ENCODE measurements at regions not wholly inside any gene's neighbourhood (a gene's known extent, or its start where the extent isn't known, plus 50 kb on each side); places are given as distances from the start of the nearest gene placed in this dataset.
"Not testable (repeated sequence)": the region's sequence is repeated elsewhere in the genome, so short reads cannot be mapped to it uniquely, and the experiment has no call there.

DNA sequence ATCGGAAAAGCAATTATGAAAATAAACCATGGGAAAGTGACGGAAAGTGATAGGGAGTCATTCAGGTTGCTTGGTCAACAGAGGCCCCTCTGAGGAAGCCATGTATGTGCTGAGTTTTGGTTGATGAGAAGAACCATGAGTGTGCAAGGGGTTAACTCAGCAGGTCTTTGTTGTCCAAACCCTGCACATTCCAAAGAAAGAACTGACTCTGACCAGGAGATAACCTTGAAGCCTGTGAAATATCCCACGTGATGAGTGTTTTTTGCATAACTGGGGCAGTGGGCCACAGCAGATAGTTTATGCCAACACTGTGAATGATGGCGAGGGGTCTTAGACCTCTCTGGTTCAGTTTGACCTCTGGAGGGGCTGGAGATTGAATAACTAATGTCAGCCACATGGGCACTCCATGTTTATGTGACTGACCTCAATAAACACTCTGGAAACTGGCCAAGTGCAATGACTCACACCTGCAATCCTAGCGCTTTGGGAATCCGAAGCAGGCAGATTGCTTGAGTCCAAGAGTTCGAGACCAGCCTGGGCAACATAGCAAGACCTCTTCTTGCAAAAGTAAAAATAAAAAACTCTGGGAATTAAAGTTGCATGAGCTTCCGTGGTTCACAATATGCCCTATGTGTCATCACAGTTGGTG is 154.0 kb upstream of the FOXK1 start:
- no peak for DNase-seq

DNA sequence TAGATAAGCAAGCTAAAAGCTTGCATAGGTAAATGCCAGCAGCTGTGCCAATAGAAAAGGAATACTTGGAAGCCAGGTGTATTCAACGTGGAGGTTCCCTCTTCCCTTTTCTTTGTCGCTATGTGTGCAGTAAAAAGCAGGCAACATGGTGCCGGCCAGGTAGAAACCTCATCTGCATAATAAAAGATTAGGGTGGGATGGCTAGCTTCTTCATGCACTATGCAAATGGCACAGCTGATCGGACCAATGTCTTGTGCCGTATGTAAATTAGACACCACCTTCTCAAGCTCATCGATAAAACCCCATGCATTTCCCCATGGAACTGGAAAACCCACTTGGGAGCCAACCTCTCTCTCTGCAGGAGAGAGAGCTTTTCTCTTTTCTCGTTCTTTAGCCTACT is 150.9 kb upstream of the FOXK1 start:
- DNase-seq: no peak

DNA sequence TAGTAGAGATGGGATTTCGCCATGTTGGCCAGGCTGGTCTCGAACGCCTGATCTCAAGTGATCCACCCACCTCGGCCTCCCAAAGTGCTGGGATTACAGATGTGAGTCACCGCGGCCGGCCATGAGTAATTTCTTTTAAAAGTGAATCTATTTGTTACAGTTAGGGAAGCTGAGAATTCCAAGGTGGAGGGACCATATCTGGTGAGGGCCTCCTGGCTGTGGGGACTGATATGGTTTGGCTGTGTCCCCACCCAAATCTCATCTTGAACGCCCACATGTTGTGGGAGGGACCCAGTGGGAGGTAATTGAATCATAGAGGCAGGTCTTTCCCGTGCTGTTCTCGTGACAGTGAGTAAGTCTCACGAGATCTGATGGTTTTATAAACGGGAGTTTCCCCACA is 148.8 kb upstream of the FOXK1 start:
- DNase-seq: not testable (repeated sequence)

DNA sequence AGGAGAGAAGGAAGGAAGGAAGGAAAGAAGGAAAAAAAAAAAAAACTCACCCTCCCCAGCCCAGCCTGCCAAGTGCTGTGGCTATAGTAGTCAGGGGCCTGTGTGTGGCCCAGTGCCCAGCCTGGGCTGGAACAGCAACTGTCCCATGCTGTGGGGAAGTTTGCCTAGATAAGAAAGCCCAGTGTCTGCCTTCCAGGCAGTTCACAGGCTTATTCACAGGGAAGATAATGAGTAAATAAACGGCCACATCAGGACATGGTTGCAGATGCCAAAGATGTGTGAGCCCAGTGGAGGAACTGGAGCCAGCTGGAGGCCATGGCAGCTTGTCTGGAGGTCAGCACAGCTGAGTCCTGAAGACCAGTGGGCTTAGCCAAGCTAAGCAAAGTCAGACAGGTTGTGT is 132.4 kb upstream of the FOXK1 start:
- no peak for DNase-seq

DNA sequence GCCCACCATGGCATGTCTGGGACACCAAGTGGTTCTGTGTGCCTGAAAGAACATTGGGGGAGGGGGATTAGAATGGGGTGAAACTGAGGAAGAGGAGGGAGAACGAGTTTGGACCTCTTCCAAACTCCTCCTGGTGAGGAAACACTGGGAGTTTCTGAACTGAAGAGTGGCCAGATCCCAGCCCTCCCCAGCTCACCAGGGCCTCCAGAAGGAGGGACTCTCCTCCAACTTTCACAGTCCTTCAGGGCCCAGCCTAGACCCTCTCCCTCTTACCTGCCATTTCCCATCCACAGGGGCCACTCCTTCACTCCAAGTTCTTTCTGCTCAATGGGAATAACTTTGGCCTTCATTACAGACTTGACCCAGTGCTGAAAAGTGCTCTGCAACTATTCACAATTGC is 132.0 kb upstream of the FOXK1 start:
- DNase-seq: no peak

DNA sequence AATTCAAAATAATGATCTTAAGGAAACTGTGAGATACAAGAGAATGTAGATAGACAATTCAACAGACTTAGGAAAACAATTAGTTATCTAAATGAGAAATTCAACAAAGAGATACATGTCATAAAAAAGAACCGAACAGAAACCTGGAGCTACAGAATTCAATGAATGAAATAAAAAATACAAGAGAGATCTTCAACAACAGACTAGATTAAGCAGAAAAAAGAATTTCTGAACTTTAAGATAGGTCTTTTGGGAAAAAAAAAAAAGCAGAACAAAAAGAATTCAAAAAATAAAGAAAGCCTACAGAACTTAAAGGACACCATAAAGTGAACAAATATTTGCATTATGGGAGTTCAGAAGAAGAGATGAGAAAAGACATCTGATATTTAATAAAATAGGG is 129.1 kb upstream of the FOXK1 start:
- DNase-seq: no peak

DNA sequence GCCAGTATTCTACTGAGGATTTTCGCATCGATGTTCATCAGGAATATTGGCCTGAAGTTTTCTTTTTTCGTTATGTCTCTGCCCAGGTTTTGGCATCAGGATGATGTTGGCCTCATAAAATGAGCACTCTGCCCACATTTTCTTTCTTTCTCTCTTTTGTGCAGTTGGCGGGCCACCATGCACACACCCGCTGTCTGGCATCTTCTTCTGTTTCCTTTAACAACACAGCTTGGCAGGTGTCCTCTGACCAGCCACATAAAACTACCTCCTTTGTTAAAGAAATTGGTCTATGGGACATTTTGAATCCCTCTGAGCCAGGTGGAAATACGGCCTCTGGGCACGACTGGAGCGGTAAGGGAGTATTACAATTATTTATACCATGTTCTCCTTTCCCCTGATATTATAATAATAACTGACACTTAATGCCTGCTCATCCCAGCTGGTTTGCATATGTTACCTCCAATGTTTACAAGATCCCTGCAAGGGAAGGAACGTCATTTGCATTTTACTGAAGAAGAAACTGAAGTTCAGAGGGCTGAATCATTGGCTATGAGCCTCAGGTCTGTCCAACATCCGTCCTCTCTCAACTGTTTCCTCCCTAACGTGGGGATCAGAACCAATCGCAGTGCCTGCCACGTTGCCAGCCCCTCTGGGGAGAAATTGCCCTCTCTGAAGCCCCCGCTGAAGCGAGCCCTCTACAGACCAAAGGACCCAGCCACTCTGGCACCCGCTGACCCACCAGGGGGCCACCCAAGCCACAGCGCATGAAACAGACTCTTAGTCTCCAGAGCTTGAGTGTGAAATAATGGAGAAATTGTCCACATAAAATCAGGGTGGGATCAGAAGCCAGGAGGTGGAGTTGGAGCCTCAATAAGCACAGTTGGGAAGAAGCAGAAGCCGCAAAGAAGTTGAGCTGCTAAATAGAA is 125.0 kb upstream of the FOXK1 start:
- DNase-seq: no peak

DNA sequence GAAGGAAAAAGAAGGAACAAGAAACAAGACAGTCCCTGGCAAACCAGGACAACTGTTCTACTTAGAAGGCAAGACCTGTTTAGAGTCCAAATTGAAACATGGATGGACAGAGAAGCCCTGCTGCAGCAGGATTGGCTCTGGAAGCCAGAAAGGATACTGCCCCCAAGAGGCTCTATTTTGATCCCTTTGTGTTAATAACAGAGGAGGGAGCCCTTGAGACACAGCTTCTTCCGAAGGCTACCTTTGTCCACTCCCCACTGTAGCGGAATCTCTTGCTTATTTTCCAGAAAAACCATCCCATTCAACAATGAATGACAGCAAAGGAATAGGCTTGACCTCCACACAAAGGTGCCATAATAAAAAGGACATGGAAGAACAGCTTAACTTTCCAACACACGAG is 120.3 kb upstream of the FOXK1 start:
- DNase-seq: no peak

DNA sequence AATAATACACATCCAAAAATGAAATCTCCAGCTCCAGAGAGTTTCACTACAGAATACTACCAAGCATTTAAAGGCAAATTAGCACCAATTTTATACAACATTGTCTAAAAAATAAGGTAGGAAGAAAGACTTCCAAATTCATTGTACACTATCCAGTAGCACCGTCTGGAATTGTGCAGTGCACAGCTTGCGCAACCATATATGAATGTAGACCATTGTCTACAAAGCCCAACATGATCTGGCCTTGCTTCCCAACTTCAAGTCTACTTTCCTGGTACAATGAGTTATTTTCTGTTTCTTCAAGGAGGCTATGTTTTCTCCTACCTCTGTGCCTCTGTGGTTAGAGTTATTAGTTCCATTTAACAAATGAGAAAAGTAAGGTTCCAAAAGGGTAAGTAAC is 115.4 kb upstream of the FOXK1 start:
- no peak for DNase-seq

DNA sequence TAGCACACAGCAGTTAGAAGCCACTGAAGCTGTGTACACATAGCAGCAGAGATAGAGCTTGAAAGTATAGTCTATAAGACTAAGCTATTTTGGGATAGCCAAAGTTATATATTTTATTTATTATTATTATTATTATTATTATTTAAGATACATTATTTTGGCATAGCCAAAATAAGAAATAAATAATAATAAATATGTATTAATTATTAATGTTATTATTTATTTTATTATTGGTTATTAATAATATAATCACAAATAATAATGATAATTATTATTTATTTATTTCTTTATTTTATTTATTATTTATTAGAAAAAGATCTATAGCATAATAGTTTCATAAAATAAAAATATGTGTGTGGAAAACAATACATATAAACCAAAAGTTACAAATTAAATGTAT is 107.2 kb upstream of the FOXK1 start:
- DNase-seq: no peak

DNA sequence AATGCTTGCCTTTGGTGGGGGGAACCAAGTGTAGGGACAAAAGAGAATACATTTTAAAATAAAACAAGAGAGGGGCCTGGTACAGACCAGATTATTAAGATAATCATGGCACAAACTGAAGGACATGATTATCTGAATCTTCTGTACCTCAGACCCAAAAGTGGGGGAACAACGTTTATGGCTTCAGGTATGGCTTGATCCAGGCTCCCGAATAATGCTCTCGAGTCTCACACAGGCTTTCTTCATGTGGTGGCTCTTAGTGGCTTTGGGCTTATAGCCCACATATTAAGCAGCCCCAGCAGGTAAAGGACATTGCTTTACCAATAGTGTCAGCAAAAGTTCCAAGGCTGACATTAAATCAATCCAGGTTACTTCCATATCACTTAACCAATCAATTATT is 106.8 kb upstream of the FOXK1 start:
- no peak for DNase-seq

DNA sequence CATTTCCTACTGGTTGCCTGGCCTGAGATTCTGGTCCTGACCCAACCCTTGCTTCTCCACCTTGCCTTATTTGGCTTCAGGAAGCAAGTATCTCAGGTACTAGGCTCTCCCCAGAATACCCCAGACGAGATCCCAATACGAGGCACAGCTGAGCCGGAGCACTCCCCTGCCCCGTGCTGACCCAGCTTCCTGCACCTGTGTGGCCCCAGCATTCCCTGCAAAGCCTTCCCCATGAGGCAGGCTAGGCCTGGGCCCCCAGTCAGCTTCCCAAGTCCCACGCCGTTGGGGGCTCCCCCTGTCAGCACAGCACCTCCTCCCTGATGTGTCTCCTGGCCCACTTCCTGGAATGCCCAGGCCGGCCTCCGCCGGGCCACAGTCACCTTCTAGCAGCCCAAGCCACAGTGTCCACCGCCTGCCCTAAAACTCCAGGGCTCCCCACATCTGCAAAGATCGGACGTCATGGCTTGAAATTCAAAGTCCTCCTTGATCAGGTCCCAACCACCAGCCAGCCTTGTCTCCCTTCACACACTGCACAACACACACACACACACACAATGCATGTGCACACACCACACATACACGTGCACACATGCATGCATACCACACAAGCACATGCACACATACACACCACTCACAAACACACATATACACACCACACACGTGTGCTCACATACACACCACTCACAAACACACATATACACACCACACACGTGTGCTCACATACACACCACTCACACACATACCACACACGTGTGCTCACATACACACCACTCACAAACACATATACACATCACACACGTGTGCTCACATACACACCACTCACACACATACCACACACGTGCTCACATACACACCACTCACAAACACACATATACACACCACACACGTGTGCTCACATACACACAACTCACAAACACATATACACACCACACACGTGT is 78.9 kb upstream of the FOXK1 start:
- no peak for DNase-seq

DNA sequence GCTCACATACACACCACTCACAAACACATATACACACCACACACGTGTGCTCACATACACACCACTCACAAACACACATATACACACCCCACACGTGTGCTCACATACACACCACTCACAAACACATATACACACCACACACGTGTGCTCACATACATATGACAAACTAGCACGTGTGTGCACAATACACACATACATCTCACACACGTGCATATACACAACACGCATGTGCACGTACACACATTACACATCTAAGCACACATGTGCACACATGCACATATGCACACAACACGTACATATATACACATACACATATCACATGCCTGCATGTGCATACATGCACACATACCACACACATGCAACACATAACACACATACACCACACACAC is 78.3 kb upstream of the FOXK1 start:
- DNase-seq: no peak

DNA sequence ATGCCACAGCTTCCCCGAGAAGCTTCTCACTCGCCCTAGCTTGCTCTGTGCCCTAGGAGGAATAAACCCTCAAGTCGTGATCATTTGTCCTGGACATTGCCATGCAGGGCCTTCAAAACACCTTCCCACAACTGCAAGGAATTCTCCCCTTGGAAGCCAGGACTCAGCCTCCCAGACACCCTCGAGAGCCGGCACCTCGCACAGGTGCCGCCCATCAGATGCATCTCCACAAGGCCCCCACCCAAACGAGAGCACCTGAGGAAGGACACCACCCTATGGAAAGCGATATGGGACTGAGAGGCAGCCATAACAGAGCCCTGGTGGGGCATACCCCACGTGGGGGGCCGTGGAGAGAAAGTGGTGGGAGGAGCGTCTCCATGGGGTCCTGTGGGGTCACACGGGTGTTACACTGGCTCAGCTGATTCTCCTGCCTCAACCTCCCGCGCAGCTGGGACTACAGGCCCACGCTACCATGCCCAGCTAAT is 77.6 kb upstream of the FOXK1 start:
- no peak for DNase-seq

DNA sequence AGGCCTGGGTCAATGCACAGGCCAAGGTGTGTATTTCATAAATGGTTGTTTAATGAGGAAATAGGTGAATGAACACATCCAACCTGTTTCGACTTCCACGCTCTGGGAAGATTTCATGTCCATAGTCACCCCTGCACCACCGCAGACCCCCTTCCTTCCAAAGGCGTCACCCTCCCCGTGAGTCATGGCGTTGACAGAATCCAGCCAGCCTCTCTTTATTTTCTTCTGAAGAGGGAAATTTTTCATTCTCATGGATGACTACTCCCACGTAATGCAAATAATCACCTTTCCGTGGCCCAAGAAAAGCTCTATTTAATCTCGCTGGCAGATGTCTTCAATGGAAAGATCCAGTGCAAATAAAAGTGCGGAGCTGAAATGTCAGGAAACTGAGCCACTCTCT is 75.3 kb upstream of the FOXK1 start:
- no peak for DNase-seq

DNA sequence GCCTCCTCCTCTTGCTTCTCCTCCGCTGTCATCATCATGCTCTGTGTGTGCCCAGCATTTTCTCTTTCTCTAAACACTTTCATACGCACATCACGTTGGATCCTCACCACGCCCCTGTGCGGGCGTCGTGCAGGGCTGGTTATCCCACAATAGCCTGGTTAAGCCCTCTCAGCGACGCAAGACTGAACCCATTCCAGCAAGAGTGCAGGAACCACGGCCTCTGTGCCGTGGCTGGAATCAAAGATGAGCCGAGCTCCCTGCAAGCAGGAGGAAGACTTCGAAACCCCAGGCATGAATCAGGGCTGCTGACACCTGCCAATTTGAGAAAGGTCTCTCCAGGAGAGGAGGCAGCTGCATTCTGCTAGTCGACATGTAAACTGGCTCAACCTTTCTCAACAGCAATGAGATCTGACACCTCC is 74.8 kb upstream of the FOXK1 start:
- DNase-seq: no peak

DNA sequence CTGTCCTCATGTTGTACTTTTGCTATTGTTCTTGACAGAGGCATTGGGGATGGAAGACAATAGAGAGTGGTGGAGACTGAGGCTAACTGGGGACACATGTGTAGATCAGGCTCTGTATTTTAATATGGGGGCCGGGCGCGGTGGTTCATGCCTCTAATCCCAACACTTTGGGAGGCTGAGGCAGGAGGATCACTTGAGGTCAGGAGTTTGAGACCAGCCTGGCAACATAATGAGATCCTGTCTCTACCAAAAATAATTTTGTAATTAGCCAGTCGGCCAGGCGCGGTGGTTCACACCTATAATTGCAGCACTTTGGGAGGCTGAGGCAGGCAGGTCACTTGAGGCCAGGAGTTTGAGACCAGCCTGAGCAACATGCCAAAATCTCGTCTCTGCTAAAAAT is 72.5 kb upstream of the FOXK1 start:
- DNase-seq: not testable (repeated sequence)

DNA sequence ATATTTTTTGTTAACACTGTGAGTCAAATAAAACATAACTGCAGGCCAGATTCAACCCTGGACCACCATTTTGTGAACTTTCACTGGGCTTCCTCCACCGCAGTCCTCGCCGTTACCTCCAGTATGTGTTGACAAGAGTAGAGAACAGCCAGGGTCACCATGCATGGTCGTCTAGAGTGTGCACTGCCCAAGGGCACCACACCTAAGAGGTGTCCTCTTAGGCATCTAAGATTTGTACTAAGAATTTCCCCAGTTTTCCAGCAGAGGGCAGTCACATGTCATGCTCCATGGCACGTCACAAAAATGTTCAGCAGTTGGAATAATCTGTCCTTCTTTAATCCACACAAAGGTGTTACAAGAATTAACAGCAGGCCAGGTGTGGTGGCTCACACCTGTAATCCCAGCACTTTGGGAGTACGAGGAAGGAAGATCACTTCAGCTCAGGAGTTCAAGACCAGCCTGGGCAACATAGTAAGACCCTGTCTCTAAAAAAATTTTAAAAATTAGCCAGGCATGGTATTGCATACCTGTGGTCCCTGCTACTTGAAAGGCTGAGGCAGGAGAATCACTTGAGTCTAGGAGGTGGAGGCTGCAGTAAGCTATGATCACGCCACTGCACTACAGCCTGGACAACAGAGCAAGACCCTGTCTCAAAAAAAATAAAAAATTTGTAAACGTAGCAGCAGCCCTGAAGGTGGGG is 71.2 kb upstream of the FOXK1 start:
- peak; percentile 9 for DNase-seq

DNA sequence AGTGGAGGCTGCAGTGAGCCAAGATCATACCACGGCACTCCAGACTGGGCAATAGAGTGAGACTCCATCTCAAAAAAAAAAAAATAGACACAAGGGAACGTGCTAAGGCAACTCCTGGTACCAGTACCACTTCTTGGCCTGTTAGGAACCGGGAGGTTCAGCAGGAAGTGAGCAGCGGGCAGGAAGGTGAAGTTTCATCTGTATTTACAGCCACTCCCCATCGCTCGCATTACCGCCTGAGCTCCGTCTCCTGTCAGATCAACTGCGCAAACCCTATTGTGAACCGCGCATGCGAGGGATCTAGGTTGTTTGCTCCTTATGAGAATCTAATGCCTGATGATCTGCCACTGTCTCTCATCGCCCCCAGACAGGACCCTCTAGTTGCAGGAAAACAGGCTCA is 69.9 kb upstream of the FOXK1 start:
- DNase-seq: no peak

DNA sequence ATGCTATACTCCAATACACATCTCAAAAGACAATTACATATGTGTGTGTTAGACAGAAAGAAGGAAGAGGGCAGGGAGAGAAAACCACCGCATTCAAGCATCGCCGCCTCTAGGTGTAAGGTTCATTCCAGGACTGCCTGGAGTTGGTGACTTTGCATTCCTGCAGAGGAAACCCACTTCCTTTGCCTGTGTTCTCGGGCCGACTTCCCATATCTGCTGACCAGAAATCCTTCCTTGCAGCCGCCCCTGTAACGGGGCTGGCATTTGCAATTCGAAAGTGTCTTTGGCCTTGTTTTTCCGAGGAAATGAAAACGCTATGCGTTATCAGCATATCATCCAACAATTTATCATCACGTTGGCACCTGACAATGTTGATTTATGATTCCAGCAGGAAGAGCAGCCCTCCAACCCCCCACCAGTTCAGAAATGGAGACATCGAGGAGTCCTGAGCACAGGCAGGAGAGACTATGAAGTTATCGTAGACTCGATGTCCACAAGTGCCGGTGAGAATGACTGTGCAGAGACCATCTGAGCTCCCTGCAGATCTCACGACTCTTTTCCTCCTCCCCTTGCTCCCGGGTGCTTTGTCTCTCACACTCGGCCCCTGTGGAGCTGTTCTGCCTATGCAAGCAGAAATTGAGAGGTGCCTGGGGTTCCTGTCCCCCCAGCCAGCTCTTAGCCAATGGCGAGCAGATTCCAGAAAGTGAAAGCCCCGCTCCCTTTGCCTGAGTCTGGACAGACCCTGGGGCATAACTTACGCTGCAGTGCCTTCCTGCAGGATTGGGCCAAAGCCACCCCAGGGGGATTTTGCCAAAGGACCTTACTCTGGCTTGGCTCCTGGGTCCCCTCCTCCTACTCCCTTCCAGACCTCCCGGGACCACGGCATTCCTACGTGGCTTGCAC is 68.9 kb upstream of the FOXK1 start:
- no peak for DNase-seq

DNA sequence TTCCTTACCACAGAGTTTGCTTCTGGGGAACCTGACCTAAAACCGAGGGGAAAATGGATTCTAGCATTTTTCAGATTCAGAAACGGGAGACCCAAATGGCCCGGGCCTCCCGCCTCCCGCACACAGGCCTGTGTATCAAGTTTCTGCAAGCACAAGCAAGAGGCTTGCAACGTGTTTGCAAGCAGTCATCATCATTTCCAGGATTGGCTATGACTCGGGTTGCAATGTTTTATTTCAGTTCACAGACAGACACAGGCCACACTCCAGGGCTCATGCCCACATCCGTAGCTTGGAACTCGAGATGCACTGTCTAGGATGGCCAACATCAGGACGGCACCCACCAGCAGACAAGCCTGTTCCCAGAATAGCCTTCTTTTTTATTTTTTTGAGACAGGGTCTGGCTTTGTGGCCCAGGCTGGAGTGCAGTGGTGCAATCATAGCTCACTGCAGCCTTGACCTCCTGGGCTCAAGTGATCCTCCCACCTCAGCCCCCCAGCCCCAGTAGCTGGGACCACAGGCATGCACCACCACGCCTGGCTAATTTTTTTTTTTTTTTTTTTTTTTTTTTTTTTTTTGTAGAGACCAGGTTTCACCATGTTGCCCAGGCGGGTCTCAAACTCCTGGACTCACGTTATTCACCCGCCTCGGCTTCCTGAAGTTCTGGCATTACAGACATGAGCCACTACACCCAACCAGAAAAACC is 68.1 kb upstream of the FOXK1 start:
- no peak for DNase-seq

All from NCI-H187 treated with DMSO at 0.1 percent for 48 hours (cell line).